Vagina (tissue), 2 donors: ENCODE measurements at regions not wholly inside any gene's neighbourhood (a gene's known extent, or its start where the extent isn't known, plus 50 kb on each side); places are given as distances from the start of the nearest gene placed in this dataset.

Experiments used
- DNase-seq, 2 donors: peaks; one replicate each; pipeline ENCODE4 v3.0.0-alpha.2; 2017; ENCODE audit errors: extremely low spot score in 2 of 2
- H3K27ac ChIP-seq: fragments of 200-600 bp; sonication (generic); one replicate; pipeline ENCODE4 v1.5.1; 2019
- H3K27me3 ChIP-seq: fragments of 200-600 bp; sonication (generic); one replicate; pipeline ENCODE4 v1.5.1; 2019
- H3K36me3 ChIP-seq, 2 donors: fragments of 200-600 bp; sonication (generic); one replicate each; pipeline ENCODE4 v1.5.1; 2017 to 2019
- H3K4me1 ChIP-seq: fragments of 200-600 bp; sonication (generic); one replicate; pipeline ENCODE4 v1.5.1; 2019
- H3K4me3 ChIP-seq, 2 donors: fragments of 200-600 bp; sonication (generic); 1 replicate in 1 of 2; 2 replicates in 1 of 2; pipeline ENCODE4 v1.5.1; 2016 to 2019
- H3K9me3 ChIP-seq: fragments of 200-600 bp; sonication (generic); one replicate; pipeline ENCODE4 v1.5.1; 2019
- POLR2A ChIP-seq, 2 donors: fragments of 450-650 bp; IDR thresholded peaks; one replicate each; pipeline ENCODE4 v1.6.1; 2017; ENCODE audit warnings: antibody characterized with exemption in 2 of 2, mild to moderate bottlenecking in 2 of 2, moderate library complexity in 2 of 2
- POLR2AphosphoS5 ChIP-seq, 2 donors: sonication (generic); formaldehyde crosslinking; IDR thresholded peaks; one replicate each; pipeline ENCODE4 v1.9.0; 2017; ENCODE audit warnings: antibody characterized with exemption in 2 of 2, mild to moderate bottlenecking in 2 of 2, low read depth in 1 of 2; ENCODE audit not compliant: insufficient read depth in 1 of 2
- intact Hi-C: fragments of 100-400 bp; cut with DNase I; formaldehyde crosslinking; loops from one replicate; pipeline ENCODE4 v1.15.1; 2023
- TF ChIP-seq, protein P1 (sequence below), 3 experiments: fragments of 450-650 bp in 2 of 3; fragments of 200-600 bp in 1 of 3; sonication (generic) in 1 of 3; IDR thresholded peaks; one replicate each; pipeline ENCODE4 v1.5.1; 2017 to 2019; ENCODE audit warnings: antibody characterized with exemption in 3 of 3, mild to moderate bottlenecking in 2 of 3, moderate library complexity in 2 of 3

DNA sequence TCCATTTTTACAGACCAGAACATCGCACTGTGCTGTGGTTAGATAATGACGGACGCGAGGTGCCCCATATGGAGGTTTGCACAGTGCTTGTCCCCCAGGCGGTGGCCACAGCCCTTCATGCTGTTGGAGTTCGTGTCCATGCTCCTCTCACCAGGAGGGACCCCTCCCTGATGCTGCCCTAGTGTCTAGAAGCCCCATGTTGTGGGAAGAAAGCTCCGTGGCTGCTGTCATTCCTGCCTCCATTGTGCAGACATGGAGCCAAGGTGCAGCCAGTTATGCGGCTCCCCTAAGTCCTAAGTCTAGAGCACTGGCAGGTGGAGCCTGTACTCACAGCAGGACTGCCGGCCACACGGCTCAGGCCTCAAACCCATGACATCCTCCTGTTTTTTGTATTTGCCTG is 464.9 kb downstream of the EIPR1 start:
- Histone ChIP-seq H3K27ac (no peak overlapping the region), H3K36me3 (no peaks in the 10 kb centered on the region), H3K27me3 (no peaks in the 10 kb centered on the region), H3K9me3 (peaks cover 11% of the 10 kb centered on the region), H3K4me1 (no peaks in the 10 kb centered on the region), H3K4me3 (no peak overlapping the region)
- TF ChIP-seq POLR2AphosphoS5 (IDR thresholded peaks at IDR 0.05; ENCODE audit: insufficient read depth in 1 of 2, low read depth in 1 of 2) (no peak), POLR2A (IDR thresholded peaks at IDR 0.05) (no peak)
- TF ChIP-seq, protein P1, sequence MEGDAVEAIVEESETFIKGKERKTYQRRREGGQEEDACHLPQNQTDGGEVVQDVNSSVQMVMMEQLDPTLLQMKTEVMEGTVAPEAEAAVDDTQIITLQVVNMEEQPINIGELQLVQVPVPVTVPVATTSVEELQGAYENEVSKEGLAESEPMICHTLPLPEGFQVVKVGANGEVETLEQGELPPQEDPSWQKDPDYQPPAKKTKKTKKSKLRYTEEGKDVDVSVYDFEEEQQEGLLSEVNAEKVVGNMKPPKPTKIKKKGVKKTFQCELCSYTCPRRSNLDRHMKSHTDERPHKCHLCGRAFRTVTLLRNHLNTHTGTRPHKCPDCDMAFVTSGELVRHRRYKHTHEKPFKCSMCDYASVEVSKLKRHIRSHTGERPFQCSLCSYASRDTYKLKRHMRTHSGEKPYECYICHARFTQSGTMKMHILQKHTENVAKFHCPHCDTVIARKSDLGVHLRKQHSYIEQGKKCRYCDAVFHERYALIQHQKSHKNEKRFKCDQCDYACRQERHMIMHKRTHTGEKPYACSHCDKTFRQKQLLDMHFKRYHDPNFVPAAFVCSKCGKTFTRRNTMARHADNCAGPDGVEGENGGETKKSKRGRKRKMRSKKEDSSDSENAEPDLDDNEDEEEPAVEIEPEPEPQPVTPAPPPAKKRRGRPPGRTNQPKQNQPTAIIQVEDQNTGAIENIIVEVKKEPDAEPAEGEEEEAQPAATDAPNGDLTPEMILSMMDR (IDR thresholded peaks at IDR 0.05): no peak
- DNase-seq: peak; percentile 37 to 56
- intact Hi-C loops: no loop called here

DNA sequence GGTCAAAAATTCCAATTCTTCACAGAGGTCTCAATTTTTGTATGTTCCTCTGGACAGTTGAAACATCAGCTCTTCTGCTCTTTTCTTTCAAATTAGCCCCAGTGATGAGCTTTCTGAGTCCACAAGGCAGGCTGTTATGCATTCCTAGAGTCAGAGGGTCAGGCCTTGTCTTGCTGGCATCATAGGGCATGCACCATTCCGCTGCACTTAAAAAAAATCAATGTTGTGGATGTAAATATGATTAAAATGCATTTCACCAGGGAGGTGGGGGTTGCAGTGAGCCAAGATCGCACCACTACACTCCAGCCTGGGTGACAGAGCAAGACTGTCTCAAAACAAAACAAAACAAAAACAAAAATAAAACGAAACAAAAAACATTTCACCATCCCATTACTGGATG is 465.3 kb downstream of the EIPR1 start:
- Histone ChIP-seq H3K4me3 (no peak overlapping the region), H3K27ac (no peak overlapping the region), H3K4me1 (no peaks in the 10 kb centered on the region), H3K36me3 (no peaks in the 10 kb centered on the region), H3K9me3 (peaks cover 11% of the 10 kb centered on the region), H3K27me3 (no peaks in the 10 kb centered on the region)
- intact Hi-C loops: no loop called here
- DNase-seq: no peak
- TF ChIP-seq POLR2AphosphoS5 (IDR thresholded peaks at IDR 0.05; ENCODE audit: insufficient read depth in 1 of 2, low read depth in 1 of 2): no peak
- TF ChIP-seq, protein P1 (IDR thresholded peaks at IDR 0.05): no peak

DNA sequence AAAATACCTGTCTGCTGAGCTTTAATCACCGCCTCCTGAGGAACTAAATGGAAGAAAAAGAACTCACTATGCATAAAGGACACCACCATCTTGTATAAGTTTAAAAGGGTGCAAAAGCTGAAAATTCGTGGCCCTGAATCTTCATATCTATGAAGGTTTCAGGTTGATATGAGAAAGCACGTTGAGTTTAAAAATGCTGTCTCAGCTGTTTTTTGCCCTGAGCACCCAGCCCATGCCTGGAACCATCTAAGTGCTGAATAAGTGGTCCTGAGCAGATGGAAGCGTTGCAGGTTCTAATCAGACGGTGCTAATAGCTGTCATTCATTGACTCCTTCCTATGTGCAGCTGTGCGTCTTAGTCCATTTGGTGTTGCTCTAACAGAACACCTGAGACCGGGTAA is 467.4 kb downstream of the EIPR1 start:
- DNase-seq: no peak
- no peak overlapping the region for H3K4me3 ChIP-seq
- no peaks in the 10 kb centered on the region for H3K27me3 ChIP-seq
- no peak for TF ChIP-seq POLR2A (IDR thresholded peaks at IDR 0.05)
- TF ChIP-seq, protein P1 (IDR thresholded peaks at IDR 0.05): no peak
- no peak for TF ChIP-seq POLR2AphosphoS5 (IDR thresholded peaks at IDR 0.05; ENCODE audit: insufficient read depth in 1 of 2, low read depth in 1 of 2)
- no peaks in the 10 kb centered on the region for H3K4me1 ChIP-seq
- no peaks in the 10 kb centered on the region for H3K36me3 ChIP-seq
- intact Hi-C loops: no loop called here
- no peak overlapping the region for H3K27ac ChIP-seq
- peaks cover 1% of the 10 kb centered on the region for H3K9me3 ChIP-seq

DNA sequence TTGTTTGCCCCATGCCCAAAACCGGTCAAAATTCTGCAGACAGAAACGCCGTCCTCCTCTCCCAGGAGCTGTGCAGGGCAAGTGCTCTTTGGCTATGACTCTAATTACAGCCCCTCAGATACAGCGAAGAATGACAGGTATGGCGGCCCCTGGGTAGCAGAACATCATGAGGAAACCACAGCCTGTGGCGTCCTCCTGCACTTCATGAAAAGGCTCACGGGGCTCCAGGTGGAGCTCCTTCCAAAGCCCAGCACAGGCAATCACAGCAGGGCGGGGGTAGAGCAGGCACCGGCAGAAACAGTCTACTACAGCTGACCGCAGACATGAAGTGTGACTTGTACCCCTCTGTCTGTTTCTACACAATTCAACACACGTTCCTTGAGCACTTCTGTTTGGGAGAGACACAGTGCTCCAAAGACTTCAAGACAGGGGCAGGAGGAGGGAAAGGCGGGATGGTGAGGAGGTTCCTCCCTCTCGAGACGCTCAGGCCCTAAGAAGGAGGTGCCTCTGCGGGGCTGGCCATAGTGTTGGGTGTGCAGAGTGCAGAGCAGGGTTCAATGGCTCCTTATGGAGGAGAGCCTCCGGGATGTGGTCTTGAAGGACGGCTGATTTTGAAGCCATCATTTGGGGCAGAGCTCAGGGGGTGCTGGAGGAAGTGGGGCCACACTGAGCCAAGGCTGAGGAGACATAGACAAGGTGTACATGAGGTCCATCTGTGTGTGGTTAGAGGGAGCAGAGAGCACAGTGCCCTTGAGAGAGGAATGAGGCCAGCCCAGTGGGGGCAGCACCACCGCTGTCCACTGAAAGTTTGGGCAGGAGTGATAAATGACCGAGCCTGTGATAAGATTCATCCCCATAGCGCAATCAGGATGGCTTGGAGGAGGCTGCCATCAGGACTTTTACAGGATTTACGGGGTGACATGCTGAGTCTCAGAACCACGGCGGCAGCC is 468.3 kb downstream of the EIPR1 start:
- TF ChIP-seq, protein P1 (IDR thresholded peaks at IDR 0.05): no peak
- TF ChIP-seq POLR2A (IDR thresholded peaks at IDR 0.05) (no peak), POLR2AphosphoS5 (IDR thresholded peaks at IDR 0.05; ENCODE audit: insufficient read depth in 1 of 2, low read depth in 1 of 2) (no peak)
- intact Hi-C loops: no loop called here
- Histone ChIP-seq H3K27ac (no peak overlapping the region), H3K36me3 (no peaks in the 10 kb centered on the region), H3K4me1 (no peaks in the 10 kb centered on the region), H3K27me3 (no peaks in the 10 kb centered on the region), H3K4me3 (no peak overlapping the region), H3K9me3 (no peaks in the 10 kb centered on the region)
- no peak for DNase-seq

DNA sequence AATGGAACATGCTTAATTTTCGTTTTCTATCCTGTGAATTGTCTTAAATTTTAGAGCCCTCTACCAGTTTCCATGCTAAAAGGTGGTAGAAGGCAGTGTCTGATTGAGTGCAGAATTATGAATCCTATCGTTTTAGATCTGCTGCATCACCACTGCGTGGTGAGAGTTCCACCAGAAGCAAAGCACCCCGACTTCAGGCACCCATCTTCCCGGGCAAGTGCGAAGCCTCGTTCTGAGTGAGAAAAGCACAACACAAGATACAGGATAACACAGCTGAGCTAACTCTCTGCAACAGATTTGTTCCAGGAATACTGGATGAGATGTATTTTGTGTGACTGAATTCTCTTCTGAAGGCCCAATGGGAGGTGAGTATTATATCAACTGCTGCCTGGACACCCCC is 471.5 kb downstream of the EIPR1 start:
- H3K4me1 ChIP-seq: no peaks in the 10 kb centered on the region
- H3K9me3 ChIP-seq: no peaks in the 10 kb centered on the region
- TF ChIP-seq, protein P1 (IDR thresholded peaks at IDR 0.05): no peak
- no peak for TF ChIP-seq POLR2A (IDR thresholded peaks at IDR 0.05)
- no peak for TF ChIP-seq POLR2AphosphoS5 (IDR thresholded peaks at IDR 0.05; ENCODE audit: insufficient read depth in 1 of 2, low read depth in 1 of 2)
- H3K27me3 ChIP-seq: no peaks in the 10 kb centered on the region
- intact Hi-C loops: no loop called here
- H3K27ac ChIP-seq: no peak overlapping the region
- no peak overlapping the region for H3K4me3 ChIP-seq
- no peak for DNase-seq
- H3K36me3 ChIP-seq: no peaks in the 10 kb centered on the region
